IPS-18c (cell line): ENCODE measurements at regions not wholly inside any gene's neighbourhood (a gene's known extent, or its start where the extent isn't known, plus 50 kb on each side); places are given as distances from the start of the nearest gene placed in this dataset.

Source experiments
- H3K4me3 ChIP-seq: 2 replicates; pipeline ENCODE4 v1.7.0; 2013; ENCODE audit warnings: low read depth, mild to moderate bottlenecking, low read length, moderate library complexity; ENCODE audit not compliant: insufficient read depth
- H3K9me3 ChIP-seq: one replicate; pipeline ENCODE4 v1.6.1; 2013; ENCODE audit warnings: mild to moderate bottlenecking, low read length, moderate library complexity; ENCODE audit not compliant: control insufficient read depth, insufficient read depth

DNA sequence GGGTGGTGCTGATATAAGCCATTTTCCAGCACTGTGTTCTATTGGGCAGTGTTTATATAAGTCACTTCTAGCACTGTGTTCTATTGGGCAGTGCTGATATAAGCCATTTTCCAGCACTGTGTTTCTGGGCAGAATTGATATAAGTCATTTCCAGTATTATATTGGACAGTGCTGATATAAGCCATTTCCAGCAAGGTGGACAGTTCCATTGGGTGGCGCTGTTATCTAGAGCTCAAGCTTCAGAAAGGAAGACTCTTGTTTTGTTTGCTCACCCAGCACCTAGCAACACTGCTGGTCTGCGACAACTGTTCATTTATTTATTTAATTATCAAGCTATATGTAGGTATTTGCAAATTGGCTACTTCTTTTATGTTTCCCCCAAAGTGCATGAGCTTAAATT is 690.3 kb downstream of the AACS start:
- Histone ChIP-seq H3K4me3 (no peak overlapping the region), H3K9me3 (no peaks in the 10 kb centered on the region)

DNA sequence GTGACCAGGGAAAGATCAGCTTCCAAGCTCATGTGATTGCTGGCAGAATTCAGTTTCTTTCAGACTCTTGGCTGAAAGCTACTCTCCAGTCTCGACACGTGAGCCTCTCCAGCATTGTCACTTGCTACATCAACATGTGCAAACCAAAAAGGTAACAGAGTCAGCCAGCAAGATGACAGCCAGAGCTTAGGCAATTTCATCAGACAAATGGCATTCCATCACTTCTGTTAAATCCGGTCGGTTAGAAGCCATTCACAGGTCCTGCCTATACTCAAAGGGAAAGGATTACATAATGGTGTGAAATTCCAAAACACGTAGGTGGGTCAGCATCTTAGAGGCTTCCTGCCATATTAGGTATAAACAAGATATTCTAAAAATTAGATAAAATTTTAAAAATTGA is 700.9 kb downstream of the AACS start:
- Histone ChIP-seq H3K9me3 (no peaks in the 10 kb centered on the region), H3K4me3 (no peak overlapping the region)

DNA sequence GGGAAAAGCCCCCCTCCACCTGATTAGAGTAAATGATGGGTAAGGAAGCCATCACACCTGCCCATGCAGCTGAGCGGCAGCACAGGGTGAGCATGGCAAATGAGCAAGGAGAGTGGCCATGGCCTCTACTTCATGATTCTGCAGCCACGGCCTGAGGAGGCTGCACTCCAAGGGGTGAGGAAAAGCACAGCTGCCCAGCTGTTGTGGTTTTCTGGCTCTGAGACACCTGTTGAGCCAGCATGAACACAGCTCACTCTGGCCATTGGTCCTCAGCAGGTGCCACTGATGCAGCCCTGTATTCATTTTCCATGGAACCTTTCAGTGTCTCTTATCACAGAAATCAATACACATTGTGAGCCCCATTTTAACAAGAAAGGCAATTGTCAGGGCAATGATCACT is 707.2 kb downstream of the AACS start:
- Histone ChIP-seq H3K9me3 (peaks cover 2% of the 10 kb centered on the region), H3K4me3 (no peak overlapping the region)

DNA sequence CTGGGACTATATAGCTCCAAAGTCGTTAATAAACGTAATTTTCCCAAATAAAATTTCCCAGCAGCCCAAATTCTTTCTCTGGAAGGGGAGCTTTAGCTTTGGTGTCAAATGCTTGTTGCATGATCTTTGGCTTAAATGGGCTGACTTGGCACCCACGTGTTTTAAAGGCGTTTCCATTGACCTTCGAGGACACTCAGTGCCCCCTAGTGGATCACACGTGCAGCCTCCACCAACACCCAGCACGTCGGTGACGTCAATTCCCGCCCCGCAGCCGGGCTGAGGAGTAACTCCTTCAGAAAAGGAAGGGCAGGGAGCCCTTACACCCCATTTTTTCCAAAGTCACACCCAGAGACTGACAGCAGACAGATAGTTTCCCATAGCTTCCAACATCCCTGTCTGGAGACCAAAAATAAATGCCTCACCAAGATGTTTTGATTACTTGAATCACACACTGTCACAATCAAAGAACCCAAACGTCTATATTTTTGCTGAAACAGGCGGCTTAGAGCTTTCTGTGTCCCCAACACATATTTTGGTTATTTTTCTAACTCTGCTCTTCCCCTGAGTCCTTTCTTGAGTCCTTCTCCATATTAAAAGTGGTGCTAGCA is 707.9 kb downstream of the AACS start:
- peaks cover 2% of the 10 kb centered on the region for H3K9me3 ChIP-seq
- no peak overlapping the region for H3K4me3 ChIP-seq

DNA sequence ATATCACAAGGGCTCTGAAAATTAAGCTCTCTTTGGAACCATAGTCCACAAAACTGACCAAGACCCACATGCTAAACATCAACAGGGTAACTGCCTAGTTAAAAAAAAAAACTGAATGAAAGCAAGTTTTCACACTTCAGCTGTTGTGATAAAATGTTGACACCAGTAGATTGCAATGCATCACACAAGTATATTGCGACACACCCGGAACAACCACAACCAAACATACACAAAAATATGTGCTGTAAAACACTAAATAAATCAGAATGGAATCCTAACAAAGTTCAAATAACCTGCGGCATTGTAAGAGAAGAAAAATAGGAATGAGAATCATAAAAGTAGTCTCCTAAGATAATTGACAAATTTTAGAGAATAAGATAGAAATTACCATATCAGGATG is 710.3 kb downstream of the AACS start:
- H3K4me3 ChIP-seq, result no peak overlapping the region
- peaks cover 2% of the 10 kb centered on the region for H3K9me3 ChIP-seq

DNA sequence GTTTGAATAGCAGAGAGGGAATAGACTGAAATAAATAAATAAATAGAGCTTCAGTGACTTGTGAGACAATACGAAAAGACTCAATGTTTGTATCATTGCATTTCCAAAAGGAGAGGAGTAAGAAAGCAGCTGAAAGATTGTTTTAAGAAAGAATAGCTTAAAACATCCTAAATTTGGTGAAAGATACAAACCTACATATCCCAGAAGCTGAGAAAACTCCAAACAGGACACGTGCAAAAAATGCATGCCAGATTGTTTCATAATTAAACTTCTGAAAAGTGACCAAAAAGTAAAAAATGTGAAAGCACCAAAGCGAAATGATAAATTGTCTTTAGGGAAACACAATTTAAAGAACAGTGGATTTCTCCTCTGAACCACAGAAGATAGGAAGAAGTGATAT is 711.0 kb downstream of the AACS start:
- peaks cover 2% of the 10 kb centered on the region for H3K9me3 ChIP-seq
- no peak overlapping the region for H3K4me3 ChIP-seq

DNA sequence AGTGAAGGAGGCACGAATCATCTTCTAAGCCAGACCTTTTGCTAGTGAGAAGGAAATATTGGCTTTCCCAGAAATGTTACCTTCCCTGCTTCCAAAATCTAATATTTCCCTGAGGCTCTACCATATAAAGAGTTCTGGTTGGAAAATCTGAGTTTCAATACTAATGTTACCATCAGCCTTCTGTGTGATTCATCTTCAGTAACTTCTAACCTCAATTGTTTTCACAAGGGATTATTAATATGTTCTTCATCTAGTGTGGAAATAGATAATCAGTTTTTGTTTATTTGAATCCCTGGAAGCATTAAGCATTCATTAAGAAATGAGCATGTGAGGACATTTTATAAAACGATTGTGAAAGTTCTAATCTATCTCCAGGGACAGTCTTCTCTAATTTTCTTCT is 720.9 kb downstream of the AACS start:
- Histone ChIP-seq H3K4me3 (no peak overlapping the region), H3K9me3 (no peaks in the 10 kb centered on the region)

DNA sequence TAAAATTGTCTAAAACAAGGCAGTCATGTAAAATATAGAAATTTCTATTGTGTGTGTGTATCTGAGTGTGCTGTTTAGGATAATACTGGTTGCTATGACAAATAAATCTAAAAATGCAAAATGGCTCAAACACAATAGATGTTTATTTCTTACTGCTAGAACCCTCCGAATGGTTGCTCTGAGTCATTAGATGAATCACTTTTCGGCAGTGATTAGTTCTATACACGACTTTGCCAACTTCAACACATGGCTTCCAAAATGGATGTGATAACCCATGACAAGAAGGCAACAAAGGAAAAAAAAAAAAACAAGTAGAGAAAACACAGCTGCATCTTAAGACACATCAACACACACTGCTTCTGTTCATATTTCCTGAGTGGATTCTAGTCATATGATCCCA is 729.2 kb downstream of the AACS start:
- no peak overlapping the region for H3K4me3 ChIP-seq
- H3K9me3 ChIP-seq, result no peaks in the 10 kb centered on the region

DNA sequence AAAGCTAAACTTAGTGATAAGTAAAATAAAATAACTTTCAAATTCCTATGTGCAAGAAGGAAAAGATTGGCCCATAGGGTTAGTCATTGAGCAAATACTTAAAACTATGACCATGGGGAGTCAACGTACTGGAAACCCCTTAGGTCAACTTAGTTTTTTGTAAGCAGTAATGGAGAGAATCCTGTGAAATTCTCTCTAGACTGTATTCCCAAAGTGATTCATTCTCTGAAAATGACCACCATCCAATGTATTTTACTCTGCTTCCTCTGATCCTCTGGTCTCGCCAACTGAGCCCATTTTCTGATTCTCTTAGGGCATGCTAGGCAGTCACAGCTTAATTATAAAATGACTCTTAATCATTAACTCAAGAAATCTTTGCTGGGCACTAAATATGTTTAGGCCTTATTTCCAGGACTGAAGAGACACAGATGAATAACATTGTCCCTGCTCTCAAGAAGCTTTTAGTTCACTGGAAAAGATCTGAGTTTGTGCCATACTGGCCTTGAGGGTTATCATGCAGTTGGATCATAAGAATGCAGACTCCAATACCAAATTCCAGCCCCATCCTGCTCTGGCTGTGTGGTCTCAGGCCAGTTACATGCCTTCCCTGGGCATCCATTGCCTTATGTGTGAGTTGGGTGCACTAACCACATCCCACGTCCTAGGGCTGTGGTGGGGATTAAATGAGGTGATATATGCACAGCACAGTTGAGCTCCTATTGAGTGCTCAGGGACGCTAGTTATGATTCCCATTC is 732.4 kb downstream of the AACS start:
- Histone ChIP-seq H3K9me3 (no peaks in the 10 kb centered on the region), H3K4me3 (no peak overlapping the region)

DNA sequence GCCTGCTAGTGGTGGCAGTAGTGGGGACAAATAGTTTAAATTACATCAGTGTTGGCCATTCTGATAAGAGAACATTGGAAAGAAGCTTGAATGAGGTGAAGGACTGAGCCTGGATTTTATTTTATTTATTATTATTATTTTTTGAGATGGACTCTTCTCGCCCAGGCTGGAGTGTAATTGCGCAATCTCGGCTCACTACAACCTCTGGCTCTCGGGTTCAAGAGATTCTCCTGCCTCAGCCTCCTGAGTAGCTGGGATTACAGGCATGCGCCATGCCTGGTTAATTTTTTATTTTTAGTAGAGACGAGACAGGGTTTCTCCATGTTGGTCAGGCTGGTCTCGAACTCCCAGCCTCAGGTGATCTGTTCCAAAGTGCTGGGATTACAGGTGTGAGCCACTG is 739.4 kb downstream of the AACS start:
- no peak overlapping the region for H3K4me3 ChIP-seq
- H3K9me3 ChIP-seq, result peaks cover under 1% of the 10 kb centered on the region

DNA sequence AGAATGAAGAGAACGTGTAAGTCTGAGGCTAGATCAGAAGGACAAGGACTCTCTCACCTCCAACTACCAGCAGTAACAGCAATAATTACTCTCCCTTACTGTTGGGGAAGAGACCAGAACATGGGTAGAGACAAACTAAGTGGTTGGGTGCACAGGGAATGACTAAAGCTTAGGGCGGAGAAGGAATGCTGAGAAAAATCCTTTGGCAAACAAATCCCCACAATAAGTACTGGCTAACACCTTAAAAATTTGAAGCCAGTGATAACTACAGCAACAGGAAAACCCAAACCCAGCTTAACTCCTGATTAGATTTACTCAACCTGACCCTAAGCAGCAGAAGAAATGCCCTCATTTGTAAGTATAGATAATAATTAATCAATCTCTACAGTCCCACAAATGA is 759.0 kb downstream of the AACS start:
- no peaks in the 10 kb centered on the region for H3K9me3 ChIP-seq
- no peak overlapping the region for H3K4me3 ChIP-seq

DNA sequence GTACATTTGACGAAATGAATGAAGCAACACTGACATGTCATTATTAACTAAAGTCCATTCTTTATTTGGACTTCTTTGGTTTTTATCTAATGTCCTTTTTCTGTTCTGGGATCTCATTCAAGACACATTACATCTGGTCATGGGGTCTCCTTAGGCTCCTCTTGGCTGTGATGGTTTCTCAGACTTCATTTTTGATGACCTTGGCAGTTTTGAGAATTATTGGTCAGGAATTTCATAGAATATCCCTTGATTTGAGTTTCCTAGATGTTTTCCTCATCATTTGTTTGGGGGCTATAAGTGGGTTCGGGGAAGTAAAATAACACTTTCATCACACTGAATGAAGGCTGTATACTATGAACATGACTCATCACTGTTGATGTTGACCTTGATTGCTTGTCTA is 770.6 kb downstream of the AACS start:
- H3K4me3 ChIP-seq, result no peak overlapping the region
- no peaks in the 10 kb centered on the region for H3K9me3 ChIP-seq

DNA sequence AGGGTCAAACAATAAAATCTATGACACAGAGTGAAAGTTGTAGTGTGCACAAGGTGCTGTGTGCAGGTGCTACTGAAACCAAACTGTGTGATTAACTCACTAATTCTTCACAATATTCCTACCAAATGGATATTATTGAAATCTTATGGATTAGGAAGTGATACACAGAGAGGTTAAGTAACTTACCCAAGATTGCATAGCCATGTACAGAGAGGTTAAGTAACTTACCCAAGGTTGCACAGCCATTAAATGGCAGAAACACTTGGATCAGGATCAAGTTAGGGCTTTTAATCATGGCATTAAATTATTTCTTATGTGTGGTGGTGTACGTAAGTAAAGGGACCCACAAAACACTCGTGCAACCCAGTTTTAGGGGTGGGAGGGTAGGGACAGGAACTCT is 771.4 kb downstream of the AACS start:
- Histone ChIP-seq H3K4me3 (no peak overlapping the region), H3K9me3 (no peaks in the 10 kb centered on the region)

DNA sequence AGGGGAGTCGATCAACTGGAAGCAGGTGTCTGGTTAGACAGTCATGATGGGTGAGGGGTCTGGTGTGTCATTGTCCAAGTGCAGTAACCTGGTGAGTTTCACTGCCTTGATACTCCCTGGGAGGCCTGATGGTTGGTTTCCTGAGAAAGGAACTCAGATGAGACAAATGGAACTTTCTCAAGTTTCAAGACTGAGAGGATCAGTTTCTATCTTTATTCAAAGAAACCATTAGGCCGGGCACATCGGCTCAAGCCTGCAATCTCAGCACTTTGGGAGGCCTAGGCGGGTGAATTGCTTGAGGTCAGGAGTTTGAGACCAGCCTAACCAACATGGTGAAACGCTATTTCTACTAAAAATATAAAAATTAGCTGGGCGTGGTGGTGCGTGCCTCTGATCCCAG is 776.1 kb downstream of the AACS start:
- H3K4me3 ChIP-seq, result no peak overlapping the region
- H3K9me3 ChIP-seq, result no peaks in the 10 kb centered on the region

DNA sequence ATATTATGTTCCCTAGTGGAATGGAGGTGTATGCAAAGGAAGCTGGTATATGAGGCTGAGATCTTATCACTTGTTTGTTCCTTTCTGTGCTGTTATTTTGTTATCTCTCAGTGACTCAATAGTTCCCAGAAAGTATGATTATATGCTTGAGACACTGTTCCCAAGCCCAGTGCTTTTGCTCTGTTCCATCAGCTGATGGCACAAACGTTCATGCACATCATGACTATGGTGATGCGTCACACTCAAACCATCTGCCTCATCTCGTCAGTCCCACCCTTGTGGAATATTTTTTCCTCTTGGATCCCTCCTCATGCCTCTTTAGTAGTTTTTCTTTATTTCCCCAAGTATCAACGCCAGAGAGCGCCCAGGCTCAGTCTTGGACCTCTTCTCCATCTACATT is 786.9 kb downstream of the AACS start:
- no peaks in the 10 kb centered on the region for H3K9me3 ChIP-seq
- no peak overlapping the region for H3K4me3 ChIP-seq

DNA sequence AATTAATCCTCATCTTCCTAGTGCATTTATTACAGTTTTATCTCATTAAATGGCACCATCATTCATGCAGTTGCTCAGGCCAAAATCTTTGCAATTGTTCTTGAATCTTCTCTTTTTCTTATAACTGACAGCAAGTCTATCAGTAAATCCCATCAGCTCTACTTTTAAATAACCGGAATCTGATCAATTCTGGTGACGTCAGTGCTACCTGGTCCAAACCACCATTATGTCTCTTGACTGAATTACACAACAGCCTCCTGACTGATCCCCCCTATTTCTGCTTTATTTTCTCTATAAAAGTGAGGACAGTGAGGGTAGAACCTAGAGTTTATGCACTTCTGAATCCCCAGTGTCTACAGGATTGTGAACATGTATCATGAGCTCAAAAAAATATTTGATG is 787.4 kb downstream of the AACS start:
- no peaks in the 10 kb centered on the region for H3K9me3 ChIP-seq
- no peak overlapping the region for H3K4me3 ChIP-seq

DNA sequence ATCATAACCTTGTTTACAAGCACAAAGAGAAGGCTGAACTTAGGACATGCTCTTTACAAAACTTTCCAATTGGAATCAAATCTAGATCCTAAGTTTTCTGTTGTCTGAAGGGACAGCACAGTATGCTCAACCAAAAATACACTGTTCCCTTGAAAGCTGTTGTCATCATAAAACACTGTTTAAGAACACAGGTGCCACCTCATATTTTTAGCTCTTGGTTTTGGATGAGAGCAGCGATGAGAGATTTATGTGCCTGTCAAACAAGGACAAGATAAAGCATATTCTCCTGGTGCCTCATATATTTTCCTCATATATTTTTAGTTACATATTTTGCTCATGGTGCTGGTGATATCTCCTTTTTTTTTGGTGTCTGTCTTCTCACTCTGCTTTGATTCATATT is 788.4 kb downstream of the AACS start:
- Histone ChIP-seq H3K4me3 (no peak overlapping the region), H3K9me3 (no peaks in the 10 kb centered on the region)

DNA sequence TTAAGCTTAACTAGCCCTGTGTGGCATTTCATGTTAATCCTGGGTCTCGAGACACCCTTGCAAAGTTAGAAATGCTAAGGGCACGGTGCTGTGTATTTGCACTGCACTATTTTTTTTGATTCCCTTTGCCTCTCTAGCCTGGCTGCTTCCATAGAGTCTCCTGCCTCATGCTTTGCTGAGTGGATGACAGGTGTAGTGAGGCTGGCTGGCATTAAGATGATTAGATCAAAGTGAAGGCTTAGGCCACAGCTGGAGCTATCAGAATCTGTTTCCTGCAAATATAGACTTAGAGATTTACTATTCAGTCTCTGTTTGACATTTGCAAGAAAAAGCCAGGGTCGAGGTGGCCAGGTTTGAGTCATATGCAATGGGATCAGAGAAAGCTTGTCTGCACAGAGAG is 791.1 kb downstream of the AACS start:
- H3K9me3 ChIP-seq, result no peaks in the 10 kb centered on the region
- no peak overlapping the region for H3K4me3 ChIP-seq

DNA sequence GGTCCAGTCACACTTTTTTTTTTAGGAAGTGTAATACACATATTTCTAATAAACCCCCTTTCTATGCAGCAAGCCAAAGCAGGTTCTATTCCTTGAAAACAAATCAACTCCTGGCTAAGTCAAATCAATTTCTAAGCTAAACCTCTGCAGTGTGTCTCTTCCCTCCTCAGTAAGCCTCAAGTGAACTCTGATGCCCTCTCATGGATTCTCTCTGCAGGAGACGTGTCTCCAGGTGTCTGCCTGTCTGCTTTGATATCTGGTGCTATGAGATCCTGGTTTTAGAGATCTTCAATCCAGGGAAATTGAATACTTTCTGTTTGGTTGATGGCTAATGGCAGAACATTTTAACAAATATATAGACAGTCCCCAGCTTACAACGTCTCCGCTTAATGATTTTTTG is 791.7 kb downstream of the AACS start:
- no peaks in the 10 kb centered on the region for H3K9me3 ChIP-seq

More for the DNA sequence above, 791.7 kb downstream of the AACS start:
- no peak overlapping the region for H3K4me3 ChIP-seq
